Activated CD4-positive, alpha-beta T cell treated with anti-CD3 and anti-CD28 coated beads, Interleukin-2, Interleukin-6, amounts not matched to agents 100 ng/mL and 50 ng/mL, durations not matched to agents 16 hours and 8 hours (primary cell): ENCODE measurements at regions not wholly inside any gene's neighbourhood (a gene's known extent, or its start where the extent isn't known, plus 50 kb on each side); places are given as distances from the start of the nearest gene placed in this dataset.
A peak's percentile ranks its signal among the peaks of the same experiment; 100 is the strongest.
"Not testable (repeated sequence)": the region's sequence is repeated elsewhere in the genome, so short reads cannot be mapped to it uniquely, and the experiment has no call there.

Experiments used
- DNase-seq: peaks from one replicate; pipeline ENCODE4 v3.0.0-alpha.2; 2020

DNA sequence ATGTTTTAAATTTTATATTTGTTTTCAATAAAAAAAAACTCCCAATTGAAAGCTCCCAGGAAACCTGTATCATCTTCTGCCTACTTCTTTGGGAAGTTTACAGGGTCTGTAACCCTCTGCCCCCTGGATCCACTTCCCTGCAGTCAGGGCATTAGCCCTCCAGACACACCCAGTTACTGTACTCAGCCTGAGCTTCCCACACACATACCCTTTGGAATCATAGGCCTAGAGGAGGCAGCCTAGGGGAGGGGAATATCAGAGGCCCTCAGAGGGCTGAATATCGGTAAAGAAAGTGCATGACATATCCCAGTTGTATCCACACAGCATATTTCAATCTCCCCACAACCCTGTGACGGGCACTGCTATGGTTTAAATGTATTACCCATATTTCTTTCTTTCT lies 56.2 kb upstream of the TFPI start:
- not testable (repeated sequence) for DNase-seq

DNA sequence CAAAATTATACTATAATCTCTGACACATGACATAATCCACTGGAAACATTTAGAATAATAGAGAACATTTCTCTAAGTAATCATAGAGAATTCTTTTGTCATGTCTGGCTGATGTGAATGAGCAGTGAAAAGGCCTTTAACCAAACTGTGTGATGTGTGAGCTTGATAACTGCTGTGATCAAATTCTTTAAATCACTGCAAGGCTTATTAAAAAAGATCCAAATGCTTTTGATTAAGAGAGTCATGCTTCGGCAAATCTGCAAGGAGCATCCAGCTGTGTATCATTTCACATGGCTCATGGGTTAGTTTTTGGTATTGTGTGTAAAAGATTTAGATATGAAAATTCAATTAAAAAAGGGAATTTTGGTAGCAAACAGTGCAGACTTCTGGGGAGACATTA lies 58.6 kb upstream of the TFPI start:
- no peak for DNase-seq

DNA sequence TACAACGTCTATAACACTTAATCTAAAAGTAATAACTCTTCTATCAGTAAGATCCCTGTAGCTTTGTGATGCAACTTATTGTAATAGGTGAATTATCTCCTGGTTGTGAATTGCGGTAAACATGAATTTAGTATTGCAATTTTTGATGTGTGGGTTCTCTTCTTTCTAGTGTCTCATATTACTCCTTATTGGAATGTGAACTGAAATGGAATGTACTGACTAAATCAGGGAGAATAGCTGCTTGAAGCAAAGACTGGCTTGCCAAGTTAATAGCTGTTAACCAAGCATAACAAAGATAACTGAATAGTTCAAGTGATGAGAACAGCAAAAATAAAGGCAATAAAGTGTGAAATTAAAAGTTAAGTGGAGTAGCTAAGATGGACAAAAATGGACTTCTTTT lies 60.5 kb upstream of the TFPI start:
- DNase-seq: no peak

DNA sequence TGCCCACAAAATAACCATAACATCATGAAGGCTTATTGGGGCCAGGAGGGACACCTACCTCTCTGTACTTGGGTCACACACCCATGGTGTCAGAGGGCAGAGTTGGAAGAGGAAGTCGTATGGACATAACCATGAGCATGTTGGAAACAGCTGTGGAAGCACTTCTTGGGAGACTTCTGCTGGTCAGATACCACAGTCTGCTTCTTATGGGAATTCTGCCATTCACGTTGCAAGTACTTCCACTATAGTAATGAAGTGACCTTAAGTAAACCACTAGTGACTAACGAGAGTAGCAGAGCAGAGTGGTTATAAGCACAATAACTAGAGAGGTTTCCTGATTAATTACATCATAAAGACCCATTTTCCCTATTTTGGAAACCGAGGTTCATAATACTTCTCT lies 61.1 kb upstream of the TFPI start:
- DNase-seq: no peak

DNA sequence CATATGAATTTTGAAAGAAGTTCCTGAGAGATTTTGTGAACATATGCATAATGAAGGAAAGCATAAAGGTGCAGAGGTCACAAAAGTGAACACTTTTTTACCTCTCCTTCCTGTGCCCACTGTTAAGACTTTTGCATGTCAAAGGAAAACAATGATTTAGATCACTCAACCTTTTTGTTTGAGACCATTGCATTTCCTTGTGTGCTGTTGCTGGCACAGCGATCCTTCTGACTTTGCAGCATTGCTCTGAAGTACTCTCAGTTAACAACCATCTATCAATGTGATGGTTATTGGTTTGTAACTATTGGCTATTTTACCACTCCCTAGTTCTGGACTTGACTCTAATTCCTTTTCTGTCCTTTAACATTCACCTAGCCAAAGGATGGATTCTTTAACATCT lies 61.7 kb upstream of the TFPI start:
- no peak for DNase-seq

DNA sequence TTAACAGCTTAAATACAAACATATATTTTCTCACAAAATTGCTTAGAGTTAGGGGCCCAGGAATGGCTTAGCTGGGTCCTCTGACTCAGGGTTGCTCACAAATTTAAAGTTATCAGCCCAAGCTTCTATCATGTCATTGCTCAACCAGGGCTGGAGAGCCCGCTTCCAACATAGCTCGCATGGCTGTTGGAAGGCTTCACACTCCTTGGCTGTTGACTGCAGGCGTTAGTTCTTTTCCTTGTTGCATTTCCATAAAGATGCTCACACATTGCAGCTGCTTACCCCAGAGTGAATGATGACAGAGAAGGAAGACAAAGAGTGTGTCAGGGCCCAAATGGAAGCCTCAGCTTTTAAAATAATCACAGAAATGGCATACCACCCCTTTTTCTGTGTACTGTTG lies 62.9 kb upstream of the TFPI start:
- DNase-seq: no peak

DNA sequence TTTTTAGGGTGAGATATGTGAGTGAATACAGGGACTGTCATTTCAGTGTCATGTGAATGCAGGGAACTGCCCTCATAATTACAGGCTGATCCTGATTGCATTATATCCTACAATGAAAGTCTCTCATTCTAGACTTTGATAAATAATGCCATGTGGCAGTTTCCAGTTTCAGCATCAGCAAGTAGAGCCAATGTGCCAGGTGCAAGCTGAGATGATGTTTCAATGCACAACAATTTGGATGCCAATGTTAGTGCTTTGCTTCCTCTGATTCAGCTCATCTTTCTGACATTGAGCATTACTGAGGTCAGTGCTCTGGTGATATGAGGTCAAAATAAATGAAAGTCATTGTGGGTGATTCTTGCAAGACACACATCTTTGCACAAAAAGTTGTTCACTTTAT lies 63.7 kb upstream of the TFPI start:
- DNase-seq: no peak

DNA sequence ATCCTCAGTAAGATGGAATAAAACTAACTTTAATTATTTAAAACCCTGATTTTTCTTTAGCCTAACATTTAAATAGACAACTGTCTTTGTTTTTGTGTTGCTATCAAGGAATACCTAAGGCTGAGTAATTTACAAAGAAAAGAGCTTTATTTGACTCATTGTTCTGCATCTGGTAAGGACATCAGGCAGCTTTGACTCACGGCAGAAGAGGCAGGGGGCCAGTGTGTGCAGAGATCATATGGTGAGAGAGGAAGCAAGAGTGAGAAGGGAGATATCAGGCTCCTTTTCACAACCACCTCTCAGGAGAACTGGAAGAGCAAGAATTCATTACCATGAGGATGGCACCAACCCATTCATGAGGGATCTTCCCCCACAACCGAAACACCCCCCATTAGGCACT lies 64.6 kb upstream of the TFPI start:
- no peak for DNase-seq

DNA sequence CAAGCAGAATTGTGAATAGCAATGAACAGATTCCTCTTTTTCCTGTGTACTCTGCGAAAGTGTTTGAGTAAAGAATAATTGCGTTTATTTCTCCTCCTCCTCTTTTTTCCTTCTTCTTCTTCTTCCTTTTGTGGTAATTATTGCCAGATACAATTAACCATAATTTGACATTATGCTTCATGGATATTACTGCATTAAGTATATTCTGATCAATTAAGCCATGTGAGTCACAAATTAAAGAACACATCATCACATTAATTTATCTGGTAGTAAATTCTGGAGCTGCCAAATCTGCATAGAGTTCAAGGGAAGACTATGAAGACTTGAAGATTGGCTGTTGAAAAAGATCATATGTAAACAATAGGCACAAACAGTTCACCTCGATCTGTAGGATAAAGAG lies 72.9 kb upstream of the TFPI start:
- no peak for DNase-seq

DNA sequence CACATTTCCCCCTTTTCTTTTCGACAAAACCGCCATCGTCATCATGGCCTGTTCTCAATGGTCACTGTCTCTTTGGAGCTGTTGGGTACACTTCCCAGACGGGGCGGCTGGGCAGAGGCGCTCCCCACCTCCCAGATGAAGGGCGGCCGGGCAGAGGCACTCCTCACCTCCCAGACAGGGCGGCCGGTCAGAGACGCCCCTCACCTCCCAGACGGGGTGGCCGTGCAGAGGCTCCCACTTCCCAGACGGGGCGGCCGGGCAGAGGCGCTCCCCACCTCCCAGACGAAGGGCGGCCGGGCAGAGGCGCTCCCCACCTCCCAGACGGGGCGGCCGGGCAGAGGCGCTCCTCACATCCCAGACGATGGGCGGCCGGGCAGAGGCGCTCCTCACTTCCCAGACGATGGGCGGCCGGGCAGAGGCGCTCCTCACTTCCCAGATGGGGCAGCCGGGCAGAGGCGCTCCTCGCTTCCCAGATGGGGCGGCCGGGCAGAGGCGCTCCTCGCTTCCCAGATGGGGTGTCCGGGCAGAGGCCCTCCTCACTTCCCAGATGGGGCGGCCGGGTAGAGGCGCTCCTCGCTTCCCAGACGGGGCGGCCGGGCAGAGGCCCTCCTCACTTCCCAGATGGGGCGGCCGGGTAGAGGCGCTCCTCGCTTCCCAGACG lies 82.6 kb upstream of the TFPI start:
- DNase-seq: not testable (repeated sequence)

DNA sequence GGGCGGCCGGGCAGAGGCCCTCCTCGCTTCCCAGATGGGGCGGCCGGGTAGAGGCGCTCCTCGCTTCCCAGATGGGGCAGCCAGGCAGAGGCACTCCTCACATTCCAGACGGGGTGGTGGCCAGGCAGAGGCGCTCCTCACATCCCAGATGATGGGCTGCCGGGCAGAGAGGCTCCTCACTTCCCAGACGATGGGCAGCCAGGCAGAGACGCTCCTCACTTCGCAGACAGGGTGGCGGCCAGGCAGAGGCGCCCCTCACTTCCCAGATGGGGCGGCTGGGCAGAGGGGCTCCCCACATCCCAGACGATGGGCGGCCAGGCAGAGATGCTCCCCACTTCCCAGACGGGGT lies 83.1 kb upstream of the TFPI start:
- DNase-seq: not testable (repeated sequence)

DNA sequence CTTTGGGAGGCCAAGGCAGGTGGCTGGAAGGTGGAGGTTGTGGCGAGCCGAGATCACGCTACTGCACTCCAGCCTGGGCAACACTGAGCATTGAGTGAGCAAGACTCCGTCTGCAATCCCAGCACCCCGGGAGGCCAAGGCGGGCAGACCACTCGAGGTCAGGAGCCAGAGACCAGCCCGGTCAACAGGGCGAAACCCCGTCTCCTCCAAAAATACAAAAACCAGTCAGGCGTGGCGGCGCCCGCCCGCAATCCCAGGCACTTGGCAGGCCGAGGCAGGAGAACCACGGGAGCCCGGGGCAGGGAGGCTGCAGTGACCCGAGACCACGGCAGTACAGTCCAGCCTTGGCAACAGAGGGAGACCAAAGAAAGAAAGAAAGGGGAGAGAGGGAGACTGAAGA lies 83.5 kb upstream of the TFPI start:
- not testable (repeated sequence) for DNase-seq

DNA sequence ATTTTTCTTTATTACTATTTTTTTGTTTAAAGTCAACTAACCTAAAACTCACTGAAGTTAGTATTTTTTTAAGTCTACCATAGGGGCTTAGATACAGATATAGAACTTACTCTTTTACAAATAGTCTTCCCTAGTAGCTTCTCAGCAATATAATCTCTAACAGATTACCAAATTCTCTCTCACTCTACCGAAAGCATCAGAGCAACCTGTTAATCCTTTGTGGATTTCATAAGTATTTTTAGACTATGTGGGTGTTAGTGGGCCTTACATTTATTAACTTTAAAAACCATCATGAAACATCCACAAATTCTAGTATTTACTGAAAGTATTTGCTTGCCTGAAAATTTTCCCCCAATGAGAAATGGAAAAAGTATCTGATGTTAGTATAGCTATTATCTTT lies 84.6 kb upstream of the TFPI start:
- DNase-seq: no peak

DNA sequence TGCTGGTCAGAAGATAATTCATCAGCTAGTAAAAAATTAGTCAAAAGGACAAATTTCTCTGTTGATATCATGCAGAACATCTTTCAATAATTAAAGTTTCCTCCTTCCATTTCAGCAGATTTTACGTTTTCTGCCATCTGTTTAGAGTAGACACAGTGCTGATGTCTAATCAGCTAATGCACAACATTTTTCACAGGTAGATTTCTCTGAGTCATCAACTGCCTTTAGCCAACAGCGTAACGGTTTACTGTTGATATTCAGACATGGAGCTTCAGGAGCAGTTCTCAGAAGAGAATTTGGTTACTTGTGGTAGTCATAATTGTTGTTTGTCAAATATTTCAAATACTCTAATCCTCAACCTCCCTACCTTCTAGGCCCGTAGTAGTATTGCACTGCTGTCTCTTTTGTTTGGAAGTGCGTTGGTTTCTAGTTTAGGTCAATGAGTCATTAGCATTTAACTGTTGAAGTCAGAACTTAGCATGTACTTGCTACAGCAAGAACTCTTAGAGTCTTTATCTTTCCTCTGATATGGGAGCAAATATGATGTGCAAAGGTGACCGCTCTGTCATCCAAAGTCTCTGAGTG lies 86.8 kb upstream of the TFPI start:
- DNase-seq: no peak

DNA sequence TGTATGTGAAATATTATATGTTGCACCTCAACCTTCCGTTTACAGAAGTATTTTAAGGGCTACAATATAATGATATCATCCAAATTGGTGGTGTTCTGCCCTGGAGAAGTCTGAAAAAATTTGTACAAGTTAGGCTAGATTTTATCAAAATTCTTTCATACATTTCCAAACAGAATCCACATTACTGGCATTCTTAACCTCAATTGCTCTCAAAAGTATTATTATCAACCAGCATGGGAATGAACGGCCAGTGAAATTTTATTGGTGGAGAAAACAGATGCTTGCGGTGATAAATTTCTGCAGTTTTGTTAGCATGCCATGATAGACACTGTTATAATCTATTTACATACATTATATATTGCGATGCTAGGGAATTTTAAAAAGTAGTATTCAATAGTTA lies 88.3 kb upstream of the TFPI start:
- no peak for DNase-seq

DNA sequence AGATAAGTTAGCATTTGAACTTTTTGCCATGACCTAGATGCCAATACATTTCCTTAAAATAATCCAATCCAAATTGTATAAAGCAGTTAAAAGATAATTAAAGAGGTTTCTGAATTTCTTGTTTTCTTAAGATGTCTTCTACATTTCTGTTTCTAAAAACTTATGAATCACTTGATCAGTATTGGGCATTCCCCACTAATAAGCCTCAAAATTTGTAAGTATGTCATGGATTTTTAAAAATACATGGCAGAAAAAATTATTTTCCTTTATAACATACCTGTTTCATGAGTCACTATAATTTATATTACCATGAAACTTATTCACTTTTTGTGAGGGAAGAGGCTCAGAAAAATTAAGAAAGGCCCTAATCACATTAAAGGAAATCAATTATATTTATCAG lies 90.3 kb upstream of the TFPI start:
- no peak for DNase-seq

DNA sequence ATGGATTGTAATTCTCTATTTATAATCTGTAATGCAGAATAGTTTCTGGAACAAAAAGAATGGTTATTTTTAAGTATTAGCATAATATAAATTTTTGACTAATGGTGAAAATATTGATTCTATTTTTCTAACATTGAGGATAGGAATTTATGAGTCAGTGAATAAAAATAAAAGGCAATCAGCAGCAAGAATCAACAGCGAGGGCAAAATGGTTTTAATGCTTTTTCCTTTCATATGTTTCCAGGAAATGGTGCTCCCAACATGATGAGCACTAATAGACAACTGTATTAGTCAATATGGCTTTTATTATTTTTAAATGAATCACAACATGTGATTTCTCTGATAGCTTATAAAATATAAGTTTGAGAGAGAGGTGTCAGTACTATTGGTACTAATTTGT lies 90.7 kb upstream of the TFPI start:
- DNase-seq: no peak

DNA sequence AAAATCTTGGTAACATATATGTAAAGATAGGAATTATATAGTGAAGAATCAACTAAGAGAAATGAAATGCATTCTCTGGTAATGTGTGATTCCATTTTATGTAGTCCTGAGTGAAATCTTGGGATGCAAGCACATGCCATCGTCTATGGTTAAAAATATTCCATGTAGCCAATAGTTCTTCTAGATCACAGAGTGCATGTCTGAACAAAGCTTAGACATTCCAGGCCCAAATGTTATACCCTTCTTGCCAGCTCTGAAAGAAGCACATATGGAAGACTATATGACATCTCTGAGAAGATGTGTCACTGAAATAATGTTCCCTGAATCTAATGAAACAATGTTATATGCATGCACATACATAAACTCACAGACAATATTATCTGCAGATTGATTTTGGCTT lies 92.3 kb upstream of the TFPI start:
- no peak for DNase-seq

DNA sequence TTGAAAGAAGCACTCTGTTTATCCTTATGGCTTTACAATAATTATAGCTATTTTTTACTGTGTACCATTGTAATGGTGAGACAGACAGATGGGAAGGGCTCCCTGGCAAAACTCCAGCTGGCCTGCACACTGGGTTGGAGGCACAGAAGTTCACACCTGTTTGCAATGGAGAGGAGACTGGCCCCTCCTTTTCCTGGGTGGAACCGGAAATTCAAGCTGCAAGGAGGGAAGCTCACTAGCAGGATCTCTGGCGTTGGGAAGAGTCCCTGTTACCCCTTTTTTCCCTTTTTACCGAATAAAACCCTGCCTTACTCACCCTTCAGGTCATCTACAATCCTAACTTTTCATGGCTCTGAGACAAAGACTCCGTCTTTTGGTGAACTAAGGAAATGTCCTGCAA lies 100.3 kb upstream of the TFPI start:
- DNase-seq: no peak

DNA sequence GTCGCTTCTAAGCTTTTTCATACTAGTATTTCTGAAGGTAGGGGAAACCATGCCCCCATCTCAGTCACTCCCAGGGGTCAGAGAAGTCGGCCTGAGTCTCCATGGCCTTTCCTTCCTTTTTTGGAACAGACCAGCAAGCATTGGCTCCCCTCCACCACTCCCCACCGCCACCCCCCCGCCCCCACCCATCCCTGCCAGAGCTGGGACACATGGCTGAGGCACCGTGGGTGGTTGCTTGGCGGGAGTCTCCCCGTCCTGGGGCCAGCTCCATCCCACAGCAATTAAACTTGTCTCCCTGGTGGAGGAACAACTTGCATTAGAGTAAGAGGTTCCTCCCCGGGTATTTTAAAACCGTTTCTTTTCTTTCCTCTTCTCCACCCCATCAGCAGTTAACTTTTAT lies 100.8 kb upstream of the TFPI start:
- no peak for DNase-seq

DNA sequence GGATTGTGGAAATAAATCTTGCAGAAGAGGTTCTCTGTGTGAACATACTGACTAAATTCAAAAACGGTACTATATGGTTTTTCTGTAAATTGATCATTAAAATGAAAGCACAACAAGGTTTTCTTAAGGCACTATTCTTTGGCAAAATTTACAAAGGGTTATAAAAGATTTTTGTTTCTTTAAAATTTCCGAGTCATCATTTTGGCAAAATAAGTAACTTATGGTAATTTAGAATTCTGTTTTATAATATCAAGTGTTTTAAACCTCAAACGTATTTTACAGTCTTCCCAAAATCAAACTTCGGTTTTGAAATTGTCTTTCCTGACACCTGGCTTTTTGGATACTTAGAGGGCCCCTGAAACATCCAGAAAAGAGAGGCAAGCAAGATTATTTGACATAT lies 101.9 kb upstream of the TFPI start:
- no peak for DNase-seq

DNA sequence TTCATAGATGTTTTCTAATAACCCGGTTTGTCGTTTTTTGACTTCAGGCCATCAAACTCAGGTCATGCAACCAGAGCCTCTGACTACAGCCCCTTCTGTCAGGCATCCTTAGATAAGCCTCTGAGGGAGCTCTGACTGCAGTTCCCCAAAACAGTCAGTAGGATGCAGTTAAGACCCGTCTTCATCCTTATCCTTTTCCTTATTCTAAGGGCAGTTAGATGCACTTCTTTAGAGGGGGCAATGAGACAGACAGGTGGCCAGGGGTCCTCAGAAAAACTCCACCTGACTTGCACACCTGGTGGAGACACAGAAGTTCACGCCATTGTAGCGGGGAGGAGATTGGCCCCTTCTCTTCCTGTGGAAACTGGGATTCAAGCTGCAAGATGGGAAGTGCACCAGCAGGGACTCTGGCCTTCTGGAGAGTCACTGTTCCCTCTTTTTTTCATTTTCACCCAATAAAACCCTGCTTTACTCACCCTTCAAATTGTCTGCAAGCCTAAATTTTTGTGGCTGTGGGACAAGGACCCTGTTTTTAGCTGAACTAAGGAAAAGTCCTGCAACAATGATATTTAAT lies 104.8 kb upstream of the TFPI start:
- peak; percentile 2 for DNase-seq

DNA sequence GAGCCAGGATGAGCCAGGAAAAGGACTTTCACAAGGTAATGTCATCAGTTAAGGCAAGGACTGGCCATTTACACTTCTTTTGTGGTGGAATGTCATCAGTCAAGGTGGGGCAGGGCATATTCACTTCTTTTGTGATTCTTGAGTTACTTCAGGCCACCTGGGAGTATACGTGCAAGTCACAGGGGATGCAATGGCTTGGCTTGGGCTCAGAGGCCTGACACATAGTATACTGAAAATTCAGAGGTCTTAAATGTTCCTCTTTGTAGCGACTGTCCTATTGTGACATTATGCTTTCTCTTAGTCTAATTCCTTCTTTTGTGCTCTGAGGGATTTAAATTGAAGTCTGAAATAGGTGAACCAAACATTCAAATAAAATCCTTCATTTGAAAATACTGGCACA lies 121.8 kb upstream of the TFPI start:
- not testable (repeated sequence) for DNase-seq

DNA sequence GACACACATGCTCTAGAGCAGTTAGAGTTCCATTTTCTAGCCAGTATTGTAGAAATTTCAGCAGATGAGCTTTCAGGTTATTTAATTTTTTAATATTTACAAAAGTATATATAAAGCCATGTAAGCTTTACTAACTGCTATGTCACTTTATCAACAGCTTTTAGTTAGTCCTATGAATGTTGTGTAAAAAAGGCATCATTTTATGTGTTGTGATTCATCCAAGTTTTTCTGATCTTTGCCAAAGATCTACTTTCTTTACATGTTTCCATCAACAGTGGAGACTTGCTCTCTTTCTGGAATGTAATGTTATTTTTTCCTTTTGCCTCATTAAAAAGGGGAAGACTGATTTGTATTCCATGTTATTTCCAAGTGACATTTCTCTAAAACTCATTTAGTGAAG lies 125.2 kb upstream of the TFPI start:
- no peak for DNase-seq

DNA sequence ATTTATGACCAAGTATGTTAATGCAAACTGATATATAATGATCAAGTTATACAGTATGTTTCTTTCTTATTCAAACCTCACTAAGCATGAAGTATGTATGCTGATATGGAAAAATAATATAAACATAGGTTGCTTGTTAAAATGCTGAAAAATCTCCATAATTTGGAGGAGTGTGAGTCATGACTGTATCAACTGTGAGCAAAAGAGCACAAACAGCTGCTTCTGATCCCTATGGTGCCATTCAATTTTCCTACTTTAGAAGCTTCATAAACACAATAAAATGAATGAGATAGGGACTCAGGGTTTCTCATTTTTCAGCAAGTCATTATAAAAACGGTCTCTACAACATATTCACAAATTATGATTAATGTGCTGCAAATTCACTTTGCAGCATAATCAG lies 129.9 kb upstream of the TFPI start:
- no peak for DNase-seq
